ENCODE measurements at regions not wholly inside any gene's neighbourhood (a gene's known extent, or its start where the extent isn't known, plus 50 kb on each side); places are given as distances from the start of the nearest gene placed in this dataset.

DNA sequence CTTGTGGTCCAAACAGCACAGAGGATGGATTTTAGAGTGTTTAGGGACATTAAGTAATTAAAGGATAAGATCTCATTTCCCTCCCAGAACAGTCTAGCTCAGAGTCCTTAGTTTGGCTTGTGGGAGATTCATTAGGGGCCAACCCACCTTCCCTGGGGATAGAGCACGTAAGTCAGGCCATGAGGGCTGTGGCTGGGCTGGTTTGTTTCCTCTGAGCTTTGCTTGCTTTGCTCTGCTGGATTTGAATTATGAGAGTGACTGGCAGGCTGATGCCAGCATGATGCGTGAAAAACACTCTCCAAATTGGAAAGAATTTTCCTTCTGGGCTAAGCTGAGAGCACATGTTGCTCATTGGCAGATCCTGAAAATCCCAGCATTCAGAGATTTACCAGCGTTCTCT is 84.7 kb upstream of the HEPHL1 start:
- TF ChIP-seq, protein P1, sequence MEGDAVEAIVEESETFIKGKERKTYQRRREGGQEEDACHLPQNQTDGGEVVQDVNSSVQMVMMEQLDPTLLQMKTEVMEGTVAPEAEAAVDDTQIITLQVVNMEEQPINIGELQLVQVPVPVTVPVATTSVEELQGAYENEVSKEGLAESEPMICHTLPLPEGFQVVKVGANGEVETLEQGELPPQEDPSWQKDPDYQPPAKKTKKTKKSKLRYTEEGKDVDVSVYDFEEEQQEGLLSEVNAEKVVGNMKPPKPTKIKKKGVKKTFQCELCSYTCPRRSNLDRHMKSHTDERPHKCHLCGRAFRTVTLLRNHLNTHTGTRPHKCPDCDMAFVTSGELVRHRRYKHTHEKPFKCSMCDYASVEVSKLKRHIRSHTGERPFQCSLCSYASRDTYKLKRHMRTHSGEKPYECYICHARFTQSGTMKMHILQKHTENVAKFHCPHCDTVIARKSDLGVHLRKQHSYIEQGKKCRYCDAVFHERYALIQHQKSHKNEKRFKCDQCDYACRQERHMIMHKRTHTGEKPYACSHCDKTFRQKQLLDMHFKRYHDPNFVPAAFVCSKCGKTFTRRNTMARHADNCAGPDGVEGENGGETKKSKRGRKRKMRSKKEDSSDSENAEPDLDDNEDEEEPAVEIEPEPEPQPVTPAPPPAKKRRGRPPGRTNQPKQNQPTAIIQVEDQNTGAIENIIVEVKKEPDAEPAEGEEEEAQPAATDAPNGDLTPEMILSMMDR (conservative IDR thresholded peaks at IDR 0.05; ENCODE audit: low read depth in 2 of 2): no peak
- TF ChIP-seq EZH2 (IDR thresholded peaks at IDR 0.05; ENCODE audit: low read depth, unreplicated experiment): no peak
- TF ChIP-seq, protein P2, sequence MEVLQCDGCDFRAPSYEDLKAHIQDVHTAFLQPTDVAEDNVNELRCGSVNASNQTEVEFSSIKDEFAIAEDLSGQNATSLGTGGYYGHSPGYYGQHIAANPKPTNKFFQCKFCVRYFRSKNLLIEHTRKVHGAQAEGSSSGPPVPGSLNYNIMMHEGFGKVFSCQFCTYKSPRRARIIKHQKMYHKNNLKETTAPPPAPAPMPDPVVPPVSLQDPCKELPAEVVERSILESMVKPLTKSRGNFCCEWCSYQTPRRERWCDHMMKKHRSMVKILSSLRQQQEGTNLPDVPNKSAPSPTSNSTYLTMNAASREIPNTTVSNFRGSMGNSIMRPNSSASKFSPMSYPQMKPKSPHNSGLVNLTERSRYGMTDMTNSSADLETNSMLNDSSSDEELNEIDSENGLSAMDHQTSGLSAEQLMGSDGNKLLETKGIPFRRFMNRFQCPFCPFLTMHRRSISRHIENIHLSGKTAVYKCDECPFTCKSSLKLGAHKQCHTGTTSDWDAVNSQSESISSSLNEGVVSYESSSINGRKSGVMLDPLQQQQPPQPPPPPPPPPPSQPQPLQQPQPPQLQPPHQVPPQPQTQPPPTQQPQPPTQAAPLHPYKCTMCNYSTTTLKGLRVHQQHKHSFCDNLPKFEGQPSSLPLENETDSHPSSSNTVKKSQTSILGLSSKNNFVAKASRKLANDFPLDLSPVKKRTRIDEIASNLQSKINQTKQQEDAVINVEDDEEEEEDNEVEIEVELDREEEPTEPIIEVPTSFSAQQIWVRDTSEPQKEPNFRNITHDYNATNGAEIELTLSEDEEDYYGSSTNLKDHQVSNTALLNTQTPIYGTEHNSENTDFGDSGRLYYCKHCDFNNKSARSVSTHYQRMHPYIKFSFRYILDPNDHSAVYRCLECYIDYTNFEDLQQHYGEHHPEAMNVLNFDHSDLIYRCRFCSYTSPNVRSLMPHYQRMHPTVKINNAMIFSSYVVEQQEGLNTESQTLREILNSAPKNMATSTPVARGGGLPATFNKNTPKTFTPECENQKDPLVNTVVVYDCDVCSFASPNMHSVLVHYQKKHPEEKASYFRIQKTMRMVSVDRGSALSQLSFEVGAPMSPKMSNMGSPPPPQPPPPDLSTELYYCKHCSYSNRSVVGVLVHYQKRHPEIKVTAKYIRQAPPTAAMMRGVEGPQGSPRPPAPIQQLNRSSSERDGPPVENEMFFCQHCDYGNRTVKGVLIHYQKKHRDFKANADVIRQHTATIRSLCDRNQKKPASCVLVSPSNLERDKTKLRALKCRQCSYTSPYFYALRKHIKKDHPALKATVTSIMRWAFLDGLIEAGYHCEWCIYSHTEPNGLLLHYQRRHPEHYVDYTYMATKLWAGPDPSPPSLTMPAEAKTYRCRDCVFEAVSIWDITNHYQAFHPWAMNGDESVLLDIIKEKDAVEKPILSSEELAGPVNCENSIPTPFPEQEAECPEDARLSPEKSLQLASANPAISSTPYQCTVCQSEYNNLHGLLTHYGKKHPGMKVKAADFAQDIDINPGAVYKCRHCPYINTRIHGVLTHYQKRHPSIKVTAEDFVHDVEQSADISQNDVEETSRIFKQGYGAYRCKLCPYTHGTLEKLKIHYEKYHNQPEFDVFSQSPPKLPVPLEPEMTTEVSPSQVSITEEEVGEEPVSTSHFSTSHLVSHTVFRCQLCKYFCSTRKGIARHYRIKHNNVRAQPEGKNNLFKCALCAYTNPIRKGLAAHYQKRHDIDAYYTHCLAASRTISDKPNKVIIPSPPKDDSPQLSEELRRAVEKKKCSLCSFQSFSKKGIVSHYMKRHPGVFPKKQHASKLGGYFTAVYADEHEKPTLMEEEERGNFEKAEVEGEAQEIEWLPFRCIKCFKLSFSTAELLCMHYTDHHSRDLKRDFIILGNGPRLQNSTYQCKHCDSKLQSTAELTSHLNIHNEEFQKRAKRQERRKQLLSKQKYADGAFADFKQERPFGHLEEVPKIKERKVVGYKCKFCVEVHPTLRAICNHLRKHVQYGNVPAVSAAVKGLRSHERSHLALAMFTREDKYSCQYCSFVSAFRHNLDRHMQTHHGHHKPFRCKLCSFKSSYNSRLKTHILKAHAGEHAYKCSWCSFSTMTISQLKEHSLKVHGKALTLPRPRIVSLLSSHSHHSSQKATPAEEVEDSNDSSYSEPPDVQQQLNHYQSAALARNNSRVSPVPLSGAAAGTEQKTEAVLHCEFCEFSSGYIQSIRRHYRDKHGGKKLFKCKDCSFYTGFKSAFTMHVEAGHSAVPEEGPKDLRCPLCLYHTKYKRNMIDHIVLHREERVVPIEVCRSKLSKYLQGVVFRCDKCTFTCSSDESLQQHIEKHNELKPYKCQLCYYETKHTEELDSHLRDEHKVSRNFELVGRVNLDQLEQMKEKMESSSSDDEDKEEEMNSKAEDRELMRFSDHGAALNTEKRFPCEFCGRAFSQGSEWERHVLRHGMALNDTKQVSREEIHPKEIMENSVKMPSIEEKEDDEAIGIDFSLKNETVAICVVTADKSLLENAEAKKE (CRISPR knock-in tag; IDR thresholded peaks at IDR 0.05): no peak
- TF ChIP-seq POLR2AphosphoS5 (IDR thresholded peaks at IDR 0.05; ENCODE audit: low read depth): no peak
- TF ChIP-seq CREB1 (CRISPR knock-in tag; IDR thresholded peaks at IDR 0.05; ENCODE audit: low read depth): no peak
- TF ChIP-seq EZH2phosphoT487 (IDR thresholded peaks at IDR 0.05; ENCODE audit: unreplicated experiment): no peak
- no peak for TF ChIP-seq JUNB (IDR thresholded peaks at IDR 0.05; ENCODE audit: unreplicated experiment)
- TF ChIP-seq NANOG (IDR thresholded peaks at IDR 0.05; ENCODE audit: borderline replicate concordance): no peak
- TF ChIP-seq, protein P3, sequence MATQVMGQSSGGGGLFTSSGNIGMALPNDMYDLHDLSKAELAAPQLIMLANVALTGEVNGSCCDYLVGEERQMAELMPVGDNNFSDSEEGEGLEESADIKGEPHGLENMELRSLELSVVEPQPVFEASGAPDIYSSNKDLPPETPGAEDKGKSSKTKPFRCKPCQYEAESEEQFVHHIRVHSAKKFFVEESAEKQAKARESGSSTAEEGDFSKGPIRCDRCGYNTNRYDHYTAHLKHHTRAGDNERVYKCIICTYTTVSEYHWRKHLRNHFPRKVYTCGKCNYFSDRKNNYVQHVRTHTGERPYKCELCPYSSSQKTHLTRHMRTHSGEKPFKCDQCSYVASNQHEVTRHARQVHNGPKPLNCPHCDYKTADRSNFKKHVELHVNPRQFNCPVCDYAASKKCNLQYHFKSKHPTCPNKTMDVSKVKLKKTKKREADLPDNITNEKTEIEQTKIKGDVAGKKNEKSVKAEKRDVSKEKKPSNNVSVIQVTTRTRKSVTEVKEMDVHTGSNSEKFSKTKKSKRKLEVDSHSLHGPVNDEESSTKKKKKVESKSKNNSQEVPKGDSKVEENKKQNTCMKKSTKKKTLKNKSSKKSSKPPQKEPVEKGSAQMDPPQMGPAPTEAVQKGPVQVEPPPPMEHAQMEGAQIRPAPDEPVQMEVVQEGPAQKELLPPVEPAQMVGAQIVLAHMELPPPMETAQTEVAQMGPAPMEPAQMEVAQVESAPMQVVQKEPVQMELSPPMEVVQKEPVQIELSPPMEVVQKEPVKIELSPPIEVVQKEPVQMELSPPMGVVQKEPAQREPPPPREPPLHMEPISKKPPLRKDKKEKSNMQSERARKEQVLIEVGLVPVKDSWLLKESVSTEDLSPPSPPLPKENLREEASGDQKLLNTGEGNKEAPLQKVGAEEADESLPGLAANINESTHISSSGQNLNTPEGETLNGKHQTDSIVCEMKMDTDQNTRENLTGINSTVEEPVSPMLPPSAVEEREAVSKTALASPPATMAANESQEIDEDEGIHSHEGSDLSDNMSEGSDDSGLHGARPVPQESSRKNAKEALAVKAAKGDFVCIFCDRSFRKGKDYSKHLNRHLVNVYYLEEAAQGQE (IDR thresholded peaks at IDR 0.05; ENCODE audit: unreplicated experiment): no peak
- TF ChIP-seq, protein P4, sequence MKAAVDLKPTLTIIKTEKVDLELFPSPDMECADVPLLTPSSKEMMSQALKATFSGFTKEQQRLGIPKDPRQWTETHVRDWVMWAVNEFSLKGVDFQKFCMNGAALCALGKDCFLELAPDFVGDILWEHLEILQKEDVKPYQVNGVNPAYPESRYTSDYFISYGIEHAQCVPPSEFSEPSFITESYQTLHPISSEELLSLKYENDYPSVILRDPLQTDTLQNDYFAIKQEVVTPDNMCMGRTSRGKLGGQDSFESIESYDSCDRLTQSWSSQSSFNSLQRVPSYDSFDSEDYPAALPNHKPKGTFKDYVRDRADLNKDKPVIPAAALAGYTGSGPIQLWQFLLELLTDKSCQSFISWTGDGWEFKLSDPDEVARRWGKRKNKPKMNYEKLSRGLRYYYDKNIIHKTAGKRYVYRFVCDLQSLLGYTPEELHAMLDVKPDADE (IDR thresholded peaks at IDR 0.05): no peak
- no peak for TF ChIP-seq STAT1 (IDR thresholded peaks at IDR 0.05; ENCODE audit: unreplicated experiment)
- TF ChIP-seq ZNF114 (CRISPR knock-in tag; IDR thresholded peaks at IDR 0.05): no peak
